DOHH2 (cell line): ENCODE measurements at regions not wholly inside any gene's neighbourhood (a gene's known extent, or its start where the extent isn't known, plus 50 kb on each side); places are given as distances from the start of the nearest gene placed in this dataset.

Source experiments
- H3F3A ChIP-seq: fragments of 200-600 bp; sonication (generic), shearing (Covaris generic); 2 replicates; pipeline ENCODE4 v1.6.0; 2016; ENCODE audit warnings: antibody characterized with exemption, mild to moderate bottlenecking; ENCODE audit not compliant: control insufficient read depth, insufficient read depth
- H3K27ac ChIP-seq: fragments of 200-600 bp; sonication (generic); 2 replicates; pipeline ENCODE4 v1.5.1; 2014; ENCODE audit warnings: low read depth, mild to moderate bottlenecking, low read length, moderate library complexity
- H3K27me3 ChIP-seq: fragments of 200-600 bp; sonication (generic); 2 replicates; pipeline ENCODE4 v1.6.1; 2014; ENCODE audit warnings: mild to moderate bottlenecking, low read length, mixed read lengths; ENCODE audit not compliant: control insufficient read depth
- H3K36me3 ChIP-seq: fragments of 200-600 bp; sonication (generic); 2 replicates; pipeline ENCODE4 v1.6.1; 2014; ENCODE audit warnings: mild to moderate bottlenecking, low read length, moderate library complexity, mixed read lengths; ENCODE audit not compliant: control insufficient read depth
- H3K4me1 ChIP-seq: fragments of 200-600 bp; sonication (generic); 2 replicates; pipeline ENCODE4 v1.6.1; 2014; ENCODE audit warnings: mild to moderate bottlenecking, low read length, mixed read lengths; ENCODE audit not compliant: control insufficient read depth
- H3K4me2 ChIP-seq: fragments of 200-600 bp; sonication (generic); 2 replicates; pipeline ENCODE4 v1.6.0; 2014; ENCODE audit warnings: mild to moderate bottlenecking, low read length, moderate library complexity
- H3K4me3 ChIP-seq: fragments of 200-600 bp; sonication (generic); 2 replicates; pipeline ENCODE4 v1.5.1; 2014; ENCODE audit warnings: mild to moderate bottlenecking, low read length, mixed read lengths
- H3K79me2 ChIP-seq: fragments of 200-600 bp; sonication (generic); 2 replicates; pipeline ENCODE4 v1.6.1; 2014; ENCODE audit warnings: mild to moderate bottlenecking, low read length, mixed read lengths; ENCODE audit not compliant: control insufficient read depth
- H3K9me2 ChIP-seq: fragments of 200-600 bp; sonication (generic); replicated peaks from 2 replicates; pipeline ENCODE4 v1.6.1; 2014; ENCODE audit warnings: mild to moderate bottlenecking, low read length, mixed read lengths; ENCODE audit not compliant: control insufficient read depth
- H3K9me3 ChIP-seq: fragments of 200-600 bp; sonication (generic); 2 replicates; pipeline ENCODE4 v1.6.1; 2014; ENCODE audit warnings: antibody characterized with exemption, low read length, mixed read lengths; ENCODE audit not compliant: control insufficient read depth, insufficient read depth
- H4K20me1 ChIP-seq: fragments of 200-600 bp; sonication (generic); 2 replicates; pipeline ENCODE4 v1.6.0; 2014; ENCODE audit warnings: low read depth, mild to moderate bottlenecking, antibody characterized with exemption, low read length, moderate library complexity; ENCODE audit not compliant: control insufficient read depth, insufficient read depth
- EZH2phosphoT487 ChIP-seq: fragments of 200-600 bp; sonication (generic); IDR thresholded peaks from 2 replicates; pipeline ENCODE4 v1.6.1; 2017; ENCODE audit warnings: borderline replicate concordance, mild to moderate bottlenecking, antibody characterized with exemption, low read length, moderate library complexity, mixed read lengths
- TF ChIP-seq, protein P1 (sequence below): fragments of 200-600 bp; sonication (generic); IDR thresholded peaks from one replicate; pipeline ENCODE4 v1.5.1; 2014; ENCODE audit warnings: antibody characterized with exemption, mild to moderate bottlenecking, low read depth, low read length; ENCODE audit not compliant: poor library complexity, severe bottlenecking

DNA sequence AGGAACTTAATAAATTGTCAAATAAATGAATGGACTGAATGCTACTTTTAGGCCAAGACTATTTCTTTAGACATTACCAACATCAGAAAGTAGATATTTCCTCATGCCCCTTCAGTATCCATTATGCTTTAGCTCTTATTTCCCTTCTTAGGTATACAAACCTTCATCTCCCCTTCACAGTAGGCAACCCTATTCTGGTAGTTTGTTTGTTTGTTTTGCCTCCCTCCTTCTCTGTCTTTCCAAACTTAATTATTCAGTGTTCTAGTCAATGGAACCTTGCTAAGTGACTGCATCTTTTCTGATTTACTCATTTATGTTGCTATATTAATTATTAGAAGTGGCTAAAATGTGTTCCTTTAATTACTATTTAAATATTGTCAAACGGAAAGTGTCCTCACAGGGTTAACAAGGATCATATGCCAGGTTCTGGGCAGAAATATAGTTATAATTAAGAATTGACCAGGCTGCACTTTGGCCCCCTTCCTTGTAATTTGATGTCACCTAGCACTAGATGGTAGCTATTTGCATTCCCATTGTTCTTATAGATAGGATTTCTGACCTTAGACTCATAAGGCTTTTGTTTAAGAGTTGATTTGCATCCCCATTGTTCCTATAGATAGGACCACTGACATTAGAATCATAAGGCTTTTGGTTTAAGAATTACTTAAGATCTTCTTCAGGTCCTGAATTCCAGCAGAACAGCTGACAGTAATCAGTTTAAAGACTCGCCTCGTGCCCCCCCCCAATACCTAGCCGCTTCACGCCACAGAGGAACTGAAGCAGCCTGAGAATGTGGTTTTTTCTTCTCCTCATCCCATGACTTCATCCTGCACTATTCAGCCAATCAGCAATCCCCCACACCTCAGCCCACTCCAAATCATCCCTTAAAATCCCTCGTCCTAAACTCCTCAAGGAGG is 84.4 kb upstream of the NUDT12 start:
- no peaks in the 10 kb centered on the region for H3K79me2 ChIP-seq
- H3K4me2 ChIP-seq, result no peak overlapping the region
- H3K4me3 ChIP-seq, result no peak overlapping the region
- TF ChIP-seq, protein P1, sequence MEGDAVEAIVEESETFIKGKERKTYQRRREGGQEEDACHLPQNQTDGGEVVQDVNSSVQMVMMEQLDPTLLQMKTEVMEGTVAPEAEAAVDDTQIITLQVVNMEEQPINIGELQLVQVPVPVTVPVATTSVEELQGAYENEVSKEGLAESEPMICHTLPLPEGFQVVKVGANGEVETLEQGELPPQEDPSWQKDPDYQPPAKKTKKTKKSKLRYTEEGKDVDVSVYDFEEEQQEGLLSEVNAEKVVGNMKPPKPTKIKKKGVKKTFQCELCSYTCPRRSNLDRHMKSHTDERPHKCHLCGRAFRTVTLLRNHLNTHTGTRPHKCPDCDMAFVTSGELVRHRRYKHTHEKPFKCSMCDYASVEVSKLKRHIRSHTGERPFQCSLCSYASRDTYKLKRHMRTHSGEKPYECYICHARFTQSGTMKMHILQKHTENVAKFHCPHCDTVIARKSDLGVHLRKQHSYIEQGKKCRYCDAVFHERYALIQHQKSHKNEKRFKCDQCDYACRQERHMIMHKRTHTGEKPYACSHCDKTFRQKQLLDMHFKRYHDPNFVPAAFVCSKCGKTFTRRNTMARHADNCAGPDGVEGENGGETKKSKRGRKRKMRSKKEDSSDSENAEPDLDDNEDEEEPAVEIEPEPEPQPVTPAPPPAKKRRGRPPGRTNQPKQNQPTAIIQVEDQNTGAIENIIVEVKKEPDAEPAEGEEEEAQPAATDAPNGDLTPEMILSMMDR, result no peak
- TF ChIP-seq EZH2phosphoT487, result no peak
- H4K20me1 ChIP-seq, result no peaks in the 10 kb centered on the region
- no peak overlapping the region for H3K27ac ChIP-seq
- no peaks in the 10 kb centered on the region for H3K4me1 ChIP-seq
- H3F3A ChIP-seq, result no peaks in the 10 kb centered on the region
- H3K9me2 ChIP-seq, result no peaks in the 10 kb centered on the region
- no peaks in the 10 kb centered on the region for H3K36me3 ChIP-seq
- H3K9me3 ChIP-seq, result no peaks in the 10 kb centered on the region
- no peaks in the 10 kb centered on the region for H3K27me3 ChIP-seq

DNA sequence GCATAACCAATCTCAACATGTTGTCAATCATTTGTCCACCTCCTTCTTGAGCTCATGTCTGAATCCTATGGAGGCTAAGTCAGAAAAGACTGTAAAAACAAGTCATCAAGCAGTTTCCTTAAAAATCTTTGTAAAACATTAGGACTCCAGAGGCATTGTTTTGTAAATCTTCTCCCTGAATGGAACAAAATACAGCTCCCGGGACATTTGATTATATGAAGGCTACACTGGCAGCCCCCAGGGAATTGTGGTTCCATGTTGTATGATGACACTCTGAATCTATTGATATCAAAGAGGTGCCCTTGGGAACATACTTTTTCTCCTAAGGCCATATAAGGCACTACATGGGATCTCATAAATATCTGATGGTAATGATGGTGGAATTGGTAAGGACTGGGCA is 83.2 kb upstream of the NUDT12 start:
- H3K27me3 ChIP-seq, result no peaks in the 10 kb centered on the region
- no peaks in the 10 kb centered on the region for H3K9me2 ChIP-seq
- no peaks in the 10 kb centered on the region for H3K79me2 ChIP-seq
- TF ChIP-seq EZH2phosphoT487, result no peak
- TF ChIP-seq, protein P1, result no peak
- H3K36me3 ChIP-seq, result no peaks in the 10 kb centered on the region
- no peak overlapping the region for H3K4me3 ChIP-seq
- no peaks in the 10 kb centered on the region for H3F3A ChIP-seq
- no peaks in the 10 kb centered on the region for H3K9me3 ChIP-seq
- no peak overlapping the region for H3K27ac ChIP-seq
- no peaks in the 10 kb centered on the region for H3K4me1 ChIP-seq
- no peak overlapping the region for H3K4me2 ChIP-seq
- no peaks in the 10 kb centered on the region for H4K20me1 ChIP-seq

GRCh38 chr5:103638979-103639378 is 76.4 kb upstream of the NUDT12 start:
- peaks cover 9% of the 10 kb centered on the region for H3K4me1 ChIP-seq
- no peak overlapping the region for H3K27ac ChIP-seq
- H4K20me1 ChIP-seq, result no peaks in the 10 kb centered on the region
- no peaks in the 10 kb centered on the region for H3K36me3 ChIP-seq
- H3K9me3 ChIP-seq, result no peaks in the 10 kb centered on the region
- H3K79me2 ChIP-seq, result no peaks in the 10 kb centered on the region
- no peaks in the 10 kb centered on the region for H3K9me2 ChIP-seq
- no peak for TF ChIP-seq EZH2phosphoT487
- TF ChIP-seq, protein P1, result no peak
- no peak overlapping the region for H3K4me2 ChIP-seq
- no peak overlapping the region for H3K4me3 ChIP-seq
- no peaks in the 10 kb centered on the region for H3F3A ChIP-seq
- no peaks in the 10 kb centered on the region for H3K27me3 ChIP-seq
